SH-SY5Y (cell line): ENCODE measurements at regions not wholly inside any gene's neighbourhood (a gene's known extent, or its start where the extent isn't known, plus 50 kb on each side); places are given as distances from the start of the nearest gene placed in this dataset.

Experiments used
- GATA2 ChIP-seq: IDR thresholded peaks from 2 replicates; pipeline ENCODE4 v1.6.1; 2011; ENCODE audit warnings: mild to moderate bottlenecking, low read depth, low read length
- GATA3 ChIP-seq: IDR thresholded peaks from 2 replicates; pipeline ENCODE4 v1.6.1; 2011; ENCODE audit warnings: low read depth, mild to moderate bottlenecking, low read length, moderate library complexity

DNA sequence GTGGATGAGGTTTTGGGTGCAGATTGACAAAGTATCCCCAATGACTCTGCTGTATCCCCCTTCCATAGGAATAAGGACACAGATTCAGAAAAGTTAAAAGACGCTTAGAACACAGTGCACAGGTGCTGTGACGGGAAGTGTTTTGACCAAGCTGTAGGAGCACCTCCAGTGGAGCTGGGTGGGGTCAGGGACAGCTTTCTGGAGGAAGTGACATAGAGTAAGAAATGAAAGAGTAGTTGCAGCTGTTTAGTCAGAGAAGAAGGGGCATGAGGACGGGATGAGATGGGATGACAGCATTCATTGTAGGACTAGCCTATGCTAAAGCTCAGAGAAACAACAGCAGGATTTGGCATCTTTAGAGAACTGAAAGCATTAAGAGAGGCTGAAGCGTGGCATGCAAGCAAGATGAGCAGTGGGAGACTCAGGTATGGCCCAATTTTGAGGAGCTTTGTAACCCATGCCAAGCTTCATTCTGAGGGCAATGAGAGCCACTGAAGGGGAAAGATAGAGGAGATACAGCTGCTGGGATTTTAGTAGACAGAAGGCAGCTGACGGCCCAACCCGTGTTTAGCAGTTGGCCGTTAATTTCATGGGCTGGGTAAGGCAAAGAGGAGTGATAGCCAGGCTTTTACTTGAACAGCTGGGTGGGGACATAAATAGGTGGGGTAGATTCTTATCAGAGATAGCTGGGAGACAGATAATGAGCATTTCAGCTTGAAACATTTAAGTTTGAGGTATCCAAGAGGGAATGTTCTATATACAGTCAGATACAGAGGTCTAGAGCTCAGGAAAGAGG is 131.8 kb upstream of the KRAS start:
- TF ChIP-seq GATA3 = no peak
- TF ChIP-seq GATA2 = no peak
